HCEC 1CT (cell line): ENCODE measurements at regions not wholly inside any gene's neighbourhood (a gene's known extent, or its start where the extent isn't known, plus 50 kb on each side); places are given as distances from the start of the nearest gene placed in this dataset.

Experiments
- DNase-seq: peaks from one replicate; pipeline ENCODE4 v3.0.0-alpha.2; 2017

GRCh38 chr12:124426594-124427555 is 132.0 kb downstream of the RFLNA start:
- DNase-seq, result no peak

- DNase-seq, result no peak
Measured at GRCh38 chr12:124425667-124426066, 130.8 kb downstream of the RFLNA start.

GRCh38 chr12:124424516-124424905 is 129.6 kb downstream of the RFLNA start:
- DNase-seq, result no peak

- DNase-seq, result no peak
Measured at GRCh38 chr12:124423761-124424515, 129.0 kb downstream of the RFLNA start.

GRCh38 chr12:124422570-124423523 is 128.0 kb downstream of the RFLNA start:
- DNase-seq, result peak; percentile 85

- DNase-seq, result no peak
Measured at GRCh38 chr12:124422142-124422569, 127.3 kb downstream of the RFLNA start.

- no peak for DNase-seq
Measured at GRCh38 chr12:124420996-124421674, 126.2 kb downstream of the RFLNA start.

- no peak for DNase-seq
Measured at GRCh38 chr12:124420041-124420995, 125.4 kb downstream of the RFLNA start.

GRCh38 chr12:124419292-124420040 is 124.6 kb downstream of the RFLNA start:
- no peak for DNase-seq

- DNase-seq, result no peak
Measured at GRCh38 chr12:124418791-124419190, 123.9 kb downstream of the RFLNA start.

GRCh38 chr12:124418156-124418555 is 123.3 kb downstream of the RFLNA start:
- no peak for DNase-seq

- no peak for DNase-seq
Measured at GRCh38 chr12:124416516-124417395, 121.9 kb downstream of the RFLNA start.

- DNase-seq, result no peak
Measured at GRCh38 chr12:124415064-124415463, 120.2 kb downstream of the RFLNA start.

GRCh38 chr12:124413915-124414314 is 119.0 kb downstream of the RFLNA start:
- DNase-seq, result no peak

GRCh38 chr12:124413401-124413800 is 118.5 kb downstream of the RFLNA start:
- no peak for DNase-seq

- DNase-seq, result no peak
Measured at GRCh38 chr12:124412646-124413015, 117.7 kb downstream of the RFLNA start.

- no peak for DNase-seq
Measured at GRCh38 chr12:124411953-124412645, 117.2 kb downstream of the RFLNA start.

GRCh38 chr12:124411281-124411878 is 116.5 kb downstream of the RFLNA start:
- peak; percentile 97 for DNase-seq
